Astrocyte of the cerebellum (primary cell): ENCODE measurements at regions not wholly inside any gene's neighbourhood (a gene's known extent, or its start where the extent isn't known, plus 50 kb on each side); places are given as distances from the start of the nearest gene placed in this dataset.
"Not testable (repeated sequence)": the region's sequence is repeated elsewhere in the genome, so short reads cannot be mapped to it uniquely, and the experiment has no call there.

Source experiments
- DNase-seq: peaks from one replicate; pipeline ENCODE4 v3.0.0-alpha.2; 2011; ENCODE audit warnings: low read depth
- H3K4me3 ChIP-seq: 2 replicates; pipeline ENCODE4 v1.5.1; 2011; ENCODE audit warnings: mild to moderate bottlenecking, low read depth, low read length, moderate library complexity
- in situ Hi-C: cut with HindIII; loops from 2 replicates; pipeline ENCODE4 v1.10.0; 2017; ENCODE audit warnings: low sequenced_read_pairs
- TF ChIP-seq, protein P1 (sequence below): IDR thresholded peaks from 2 replicates; pipeline ENCODE4 v1.5.1; 2012; ENCODE audit warnings: low read length, low read depth, moderate library complexity, mild to moderate bottlenecking; ENCODE audit errors: missing control alignments

DNA sequence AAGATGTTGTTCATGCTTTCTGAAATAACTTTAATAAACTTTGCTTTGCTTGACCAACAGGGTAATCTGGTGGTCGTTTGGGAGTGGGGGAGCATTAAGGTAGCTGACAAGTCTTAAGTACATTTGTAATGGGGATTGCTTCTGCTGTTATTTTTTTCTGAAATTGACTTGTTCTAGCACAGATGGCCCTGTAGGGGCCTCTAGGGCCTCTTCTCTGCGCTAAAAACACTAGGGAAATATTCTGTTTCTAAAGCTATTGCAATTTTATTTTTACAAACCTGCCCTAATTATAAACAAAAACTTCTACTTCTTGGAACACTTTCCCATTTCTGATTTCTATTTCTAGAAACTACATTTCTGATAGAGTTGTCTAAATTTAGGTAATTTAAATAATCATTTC is 191.3 kb upstream of the KCNJ3 start:
- TF ChIP-seq, protein P1, sequence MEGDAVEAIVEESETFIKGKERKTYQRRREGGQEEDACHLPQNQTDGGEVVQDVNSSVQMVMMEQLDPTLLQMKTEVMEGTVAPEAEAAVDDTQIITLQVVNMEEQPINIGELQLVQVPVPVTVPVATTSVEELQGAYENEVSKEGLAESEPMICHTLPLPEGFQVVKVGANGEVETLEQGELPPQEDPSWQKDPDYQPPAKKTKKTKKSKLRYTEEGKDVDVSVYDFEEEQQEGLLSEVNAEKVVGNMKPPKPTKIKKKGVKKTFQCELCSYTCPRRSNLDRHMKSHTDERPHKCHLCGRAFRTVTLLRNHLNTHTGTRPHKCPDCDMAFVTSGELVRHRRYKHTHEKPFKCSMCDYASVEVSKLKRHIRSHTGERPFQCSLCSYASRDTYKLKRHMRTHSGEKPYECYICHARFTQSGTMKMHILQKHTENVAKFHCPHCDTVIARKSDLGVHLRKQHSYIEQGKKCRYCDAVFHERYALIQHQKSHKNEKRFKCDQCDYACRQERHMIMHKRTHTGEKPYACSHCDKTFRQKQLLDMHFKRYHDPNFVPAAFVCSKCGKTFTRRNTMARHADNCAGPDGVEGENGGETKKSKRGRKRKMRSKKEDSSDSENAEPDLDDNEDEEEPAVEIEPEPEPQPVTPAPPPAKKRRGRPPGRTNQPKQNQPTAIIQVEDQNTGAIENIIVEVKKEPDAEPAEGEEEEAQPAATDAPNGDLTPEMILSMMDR: peak; percentile 6
- H3K4me3 ChIP-seq: no peak overlapping the region
- no peak for DNase-seq
- in situ Hi-C loops: no loop called here

DNA sequence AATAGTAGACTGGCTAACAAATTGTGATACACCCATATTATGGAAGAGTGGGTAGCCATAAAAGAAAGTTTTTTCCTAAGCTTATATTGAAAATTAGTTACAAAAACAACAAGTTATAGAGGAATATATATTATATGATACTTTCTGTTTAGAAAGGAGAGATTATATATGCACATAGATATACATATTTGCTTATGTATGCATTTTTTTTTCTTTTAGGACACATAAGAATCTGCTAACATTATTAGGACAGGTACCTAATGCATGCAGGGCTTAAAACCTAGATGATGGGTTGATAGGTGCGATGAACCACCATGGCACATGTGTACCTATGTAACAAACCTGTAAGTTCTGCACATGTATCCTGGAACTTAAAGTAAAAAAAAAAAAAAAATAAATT is 179.6 kb upstream of the KCNJ3 start:
- in situ Hi-C loops: no loop called here
- H3K4me3 ChIP-seq: no peak overlapping the region
- DNase-seq: no peak
- TF ChIP-seq, protein P1: no peak

DNA sequence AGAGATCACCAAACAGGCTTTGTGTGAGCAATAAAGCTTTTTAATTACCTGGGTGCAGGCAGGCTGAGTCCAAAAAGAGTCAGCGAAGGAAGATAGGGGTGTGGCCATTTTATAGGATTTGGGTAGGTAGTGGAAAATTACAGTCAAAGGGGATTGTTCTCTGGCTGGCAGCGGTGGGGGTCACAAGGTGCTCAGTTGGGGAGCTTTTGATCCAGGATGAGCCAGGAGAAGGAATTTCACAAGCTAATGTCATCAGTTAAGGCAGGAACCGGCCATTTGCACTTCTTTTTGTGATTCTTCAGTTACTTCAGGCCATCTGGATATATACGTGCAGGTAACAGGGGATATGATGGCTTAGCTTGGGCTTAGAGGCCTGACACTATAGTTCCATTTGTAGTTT is 177.5 kb upstream of the KCNJ3 start:
- H3K4me3 ChIP-seq, DNase-seq, in situ Hi-C loops: not testable (repeated sequence)

DNA sequence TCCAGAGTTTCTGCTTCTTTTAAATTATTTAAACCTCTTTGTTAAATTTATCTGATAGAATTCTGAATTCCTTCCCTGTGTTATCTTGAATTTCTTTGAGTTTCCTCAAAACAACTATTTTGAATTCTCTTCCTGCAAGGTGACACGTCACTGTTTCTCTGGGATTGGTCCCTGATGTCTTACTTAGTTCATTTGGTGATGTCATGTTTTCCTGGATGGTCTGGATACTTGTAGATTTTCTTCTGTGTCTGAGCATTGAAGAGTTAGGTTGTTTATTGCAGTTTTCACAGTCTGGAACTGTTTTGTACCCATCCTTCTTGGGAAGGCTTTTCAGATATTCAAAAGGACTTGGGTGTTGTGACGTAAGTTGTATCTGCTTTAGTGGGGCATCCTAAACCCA is 172.3 kb upstream of the KCNJ3 start:
- H3K4me3 ChIP-seq: no peak overlapping the region
- TF ChIP-seq, protein P1: no peak
- no peak for DNase-seq
- in situ Hi-C loops: no loop called here

DNA sequence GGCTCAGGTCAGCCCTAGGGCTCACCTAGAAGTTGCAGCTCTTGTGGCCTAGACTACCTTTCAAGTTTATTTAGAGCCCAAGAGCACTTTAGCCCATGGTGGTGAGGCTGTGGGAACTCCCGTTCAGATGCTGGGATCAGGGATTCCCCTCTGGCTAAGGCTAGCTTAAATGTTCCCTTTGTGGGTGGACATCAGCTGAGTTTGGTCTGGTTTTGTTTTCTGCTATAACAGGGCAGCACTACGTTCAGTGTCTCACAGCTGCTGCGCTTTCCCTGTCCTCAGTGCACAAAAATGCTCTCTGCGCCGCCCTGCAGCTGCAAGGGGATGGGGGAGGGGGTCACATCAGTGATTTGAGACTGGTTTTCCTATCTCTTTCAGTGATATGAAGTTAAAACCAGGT is 170.5 kb upstream of the KCNJ3 start:
- TF ChIP-seq, protein P1: no peak
- no peak for DNase-seq
- in situ Hi-C loops: no loop called here
- no peak overlapping the region for H3K4me3 ChIP-seq

DNA sequence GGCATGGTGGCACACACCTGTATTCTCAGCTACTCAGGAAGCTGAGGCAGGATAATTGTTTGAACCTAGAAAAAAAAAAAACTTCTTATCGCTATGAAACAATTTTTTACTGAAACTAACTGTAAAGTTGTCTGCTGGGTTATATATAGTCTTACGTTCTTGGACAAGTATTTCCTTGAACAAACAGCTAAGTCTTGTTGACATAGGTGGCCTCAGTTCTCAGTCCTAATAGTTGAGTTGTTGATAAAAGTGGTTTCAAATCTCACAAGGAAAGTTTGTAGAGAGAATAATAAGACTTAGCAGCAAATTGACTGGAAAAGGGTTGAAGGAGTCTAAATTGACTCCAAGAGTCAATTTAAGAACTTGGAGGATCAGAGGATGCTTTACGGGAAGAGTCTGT is 166.5 kb upstream of the KCNJ3 start:
- H3K4me3 ChIP-seq: no peak overlapping the region
- in situ Hi-C loops: no loop called here
- DNase-seq: no peak
- TF ChIP-seq, protein P1: no peak

DNA sequence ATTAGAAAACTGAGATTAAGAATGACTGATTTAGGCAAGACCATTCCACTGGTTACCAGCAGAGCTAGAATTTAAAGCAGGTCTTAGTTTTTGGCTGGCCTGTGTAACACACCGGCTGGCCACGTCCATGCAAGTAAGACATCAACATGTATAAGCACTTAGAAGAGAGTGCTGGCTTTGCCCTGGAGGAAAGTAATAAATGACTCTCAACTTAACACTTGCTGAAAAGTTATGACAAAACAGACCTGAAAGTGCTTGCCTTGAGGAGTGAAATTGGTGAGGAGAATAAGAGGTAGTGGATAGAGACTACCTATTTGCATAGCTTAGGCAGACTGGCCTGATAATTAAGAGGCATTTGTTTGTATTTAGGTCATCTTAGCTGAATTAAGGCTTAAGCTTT is 165.7 kb upstream of the KCNJ3 start:
- H3K4me3 ChIP-seq: no peak overlapping the region
- in situ Hi-C loops: no loop called here
- DNase-seq: no peak
- TF ChIP-seq, protein P1: no peak
